SK-N-SH (cell line): ENCODE measurements at regions not wholly inside any gene's neighbourhood (a gene's known extent, or its start where the extent isn't known, plus 50 kb on each side); places are given as distances from the start of the nearest gene placed in this dataset.

Experiments
- CTCF ChIA-PET: fragments of 300-600, 350-600 bp; formaldehyde crosslinking; extraction: SDS; loops from one replicate; lab custom pipeline; 2021; lab: Yijun Ruan, JAX
- POLR2A ChIA-PET: fragments of 350-600 bp; sonication (Branson Sonifier 250); formaldehyde crosslinking; extraction: SDS; loops from one replicate; lab custom pipeline; 2020; ENCODE audit warnings: antibody characterized with exemption, inconsistent platforms; lab: Yijun Ruan, JAX
- DNase-seq: peaks from one replicate; pipeline ENCODE4 v3.0.0; 2012
- H2AFZ ChIP-seq: fragments of 200-600 bp; sonication (generic); 2 replicates; pipeline ENCODE4 v1.8.1; 2016; ENCODE audit warnings: antibody characterized with exemption, mild to moderate bottlenecking, low read depth
- H3F3A ChIP-seq: fragments of 200-600 bp; sonication (generic); replicated peaks from 2 replicates; pipeline ENCODE3; 2016; ENCODE audit warnings: antibody characterized with exemption, mild to moderate bottlenecking; ENCODE audit not compliant: insufficient read depth
- H3K27ac ChIP-seq, 2 experiments: fragments of 200-500 bp in 1 of 2; fragments of 200-600 bp in 1 of 2; sonication (Bioruptor generic) in 1 of 2; sonication (generic), shearing (Covaris generic) in 1 of 2; 2 replicates each; pipeline versions ENCODE4 v1.5.1 to v1.6.1; 2014 to 2016; ENCODE audit warnings: low read depth in 2 of 2, inconsistent platforms in 1 of 2, low read length in 1 of 2, mild to moderate bottlenecking in 1 of 2, mixed read lengths in 1 of 2
- H3K27me3 ChIP-seq: fragments of 200-600 bp; sonication (generic), shearing (Covaris generic); 2 replicates; pipeline ENCODE4 v1.6.1; 2016; ENCODE audit warnings: mixed run types; ENCODE audit not compliant: insufficient read depth
- H3K36me3 ChIP-seq, 2 experiments: fragments of 200-500 bp in 1 of 2; fragments of 200-600 bp in 1 of 2; sonication (Bioruptor generic) in 1 of 2; sonication (generic) in 1 of 2; replicated peaks in 1 of 2; 2 replicates each; pipeline versions ENCODE3 to v1.5.1; 2014 to 2016; ENCODE audit warnings: low read length in 1 of 2, mild to moderate bottlenecking in 1 of 2; ENCODE audit not compliant: insufficient read depth in 2 of 2, control insufficient read depth in 1 of 2
- H3K4me1 ChIP-seq, 2 experiments: fragments of 200-500 bp in 1 of 2; fragments of 200-600 bp in 1 of 2; sonication (Bioruptor generic) in 1 of 2; sonication (generic), shearing (Covaris generic) in 1 of 2; 2 replicates each; pipeline versions ENCODE4 v1.5.1 to v1.6.1; 2014 to 2016; ENCODE audit warnings: low read depth in 1 of 2, low read length in 1 of 2, mixed run types in 1 of 2; ENCODE audit not compliant: insufficient read depth in 2 of 2, control insufficient read depth in 1 of 2
- H3K4me2 ChIP-seq: fragments of 200-600 bp; sonication (generic), shearing (Covaris generic); 2 replicates; pipeline ENCODE4 v1.6.1; 2017; ENCODE audit warnings: mixed run types
- H3K4me3 ChIP-seq, 2 experiments: fragments of 200-500 bp in 1 of 2; fragments of 200-600 bp in 1 of 2; sonication (Bioruptor generic) in 1 of 2; sonication (generic), shearing (Covaris generic) in 1 of 2; 2 replicates each; pipeline versions ENCODE4 v1.5.1 to v1.8.1; 2014 to 2016; ENCODE audit warnings: low read depth in 2 of 2, inconsistent platforms in 1 of 2, low read length in 1 of 2, mild to moderate bottlenecking in 1 of 2, mixed read lengths in 1 of 2, moderate library complexity in 1 of 2
- H3K79me2 ChIP-seq: fragments of 200-600 bp; sonication (generic); 2 replicates; pipeline ENCODE4 v1.8.1; 2017; ENCODE audit warnings: mild to moderate bottlenecking; ENCODE audit not compliant: insufficient read depth
- H3K9ac ChIP-seq: fragments of 200-600 bp; sonication (generic); 2 replicates; pipeline ENCODE4 v1.6.1; 2017; ENCODE audit warnings: mixed run types
- H3K9me2 ChIP-seq: fragments of 200-600 bp; sonication (generic); 2 replicates; pipeline ENCODE4 v1.6.1; 2017; ENCODE audit warnings: mixed run types
- H3K9me3 ChIP-seq: fragments of 200-600 bp; sonication (generic); 2 replicates; pipeline ENCODE4 v1.6.1; 2017; ENCODE audit warnings: mixed run types, mild to moderate bottlenecking, moderate library complexity
- H4K20me1 ChIP-seq: fragments of 200-600 bp; sonication (generic); 2 replicates; pipeline ENCODE4 v1.6.1; 2017; ENCODE audit warnings: mild to moderate bottlenecking, mixed run types; ENCODE audit not compliant: insufficient read depth
- CHD2 ChIP-seq: fragments of 150-350 bp; IDR thresholded peaks from 2 replicates; pipeline ENCODE4 v1.6.1; 2018; ENCODE audit warnings: low read length; ENCODE audit not compliant: partially characterized antibody
- FOSL2 ChIP-seq: IDR thresholded peaks from 2 replicates; pipeline ENCODE4 v1.4.0; 2012; ENCODE audit warnings: low read depth, mild to moderate bottlenecking, moderate library complexity, borderline replicate concordance
- FOXM1 ChIP-seq: IDR thresholded peaks from 2 replicates; pipeline ENCODE4 v1.4.0; 2012; ENCODE audit warnings: low read depth, mild to moderate bottlenecking
- NRF1 ChIP-seq: IDR thresholded peaks from 2 replicates; pipeline ENCODE4 v1.6.1; 2012; ENCODE audit warnings: low read depth, mild to moderate bottlenecking, low read length
- POLR2AphosphoS5 ChIP-seq: IDR thresholded peaks from 2 replicates; pipeline ENCODE4 v1.6.1; 2012; ENCODE audit warnings: low read depth, low read length
- RAD21 ChIP-seq: IDR thresholded peaks from 2 replicates; pipeline ENCODE4 v1.6.1; 2012; ENCODE audit warnings: mild to moderate bottlenecking, low read length
- RCOR1 ChIP-seq: fragments of 150-350 bp; IDR thresholded peaks from 2 replicates; pipeline ENCODE4 v1.6.1; 2017; ENCODE audit warnings: antibody characterized with exemption, low read length
- RFX5 ChIP-seq: IDR thresholded peaks from 2 replicates; pipeline ENCODE4 v1.6.1; 2012; ENCODE audit warnings: mild to moderate bottlenecking, improper control_type of control experiment, low read length
- RXRA ChIP-seq: IDR thresholded peaks from 2 replicates; pipeline ENCODE4 v1.4.0; 2012; ENCODE audit warnings: low read depth, mild to moderate bottlenecking, borderline replicate concordance
- SMC3 ChIP-seq: IDR thresholded peaks from 2 replicates; pipeline ENCODE4 v1.6.1; 2012; ENCODE audit warnings: low read depth, low read length, improper control_type of control experiment
- TAF1 ChIP-seq: IDR thresholded peaks from 2 replicates; pipeline ENCODE4 v1.6.1; 2012; ENCODE audit warnings: low read depth, mild to moderate bottlenecking, low read length, moderate library complexity, borderline replicate concordance
- TCF12 ChIP-seq: IDR thresholded peaks from 2 replicates; pipeline ENCODE4 v1.4.0; 2012
- TEAD4 ChIP-seq: IDR thresholded peaks from 2 replicates; pipeline ENCODE4 v1.4.0; 2012; ENCODE audit warnings: mild to moderate bottlenecking, borderline replicate concordance; ENCODE audit not compliant: insufficient read depth
- ZBTB33 ChIP-seq: IDR thresholded peaks from 2 replicates; pipeline ENCODE4 v1.4.0; 2012; ENCODE audit warnings: low read depth, borderline replicate concordance
- WGBS: methylation state at CpG from one replicate; pipeline ENCODE4 v1.1.6; 2017; ENCODE audit warnings: low lambda C conversion rate; 5-methylcytosine and 5-hydroxymethylcytosine counted together
- TF ChIP-seq, protein P1 (sequence below): fragments of 150-350 bp; IDR thresholded peaks from 2 replicates; pipeline ENCODE4 v1.6.1; 2016; ENCODE audit warnings: mild to moderate bottlenecking, low read depth, low read length
- TF ChIP-seq, protein P2 (sequence below): IDR thresholded peaks from 2 replicates; pipeline ENCODE4; 2012

DNA sequence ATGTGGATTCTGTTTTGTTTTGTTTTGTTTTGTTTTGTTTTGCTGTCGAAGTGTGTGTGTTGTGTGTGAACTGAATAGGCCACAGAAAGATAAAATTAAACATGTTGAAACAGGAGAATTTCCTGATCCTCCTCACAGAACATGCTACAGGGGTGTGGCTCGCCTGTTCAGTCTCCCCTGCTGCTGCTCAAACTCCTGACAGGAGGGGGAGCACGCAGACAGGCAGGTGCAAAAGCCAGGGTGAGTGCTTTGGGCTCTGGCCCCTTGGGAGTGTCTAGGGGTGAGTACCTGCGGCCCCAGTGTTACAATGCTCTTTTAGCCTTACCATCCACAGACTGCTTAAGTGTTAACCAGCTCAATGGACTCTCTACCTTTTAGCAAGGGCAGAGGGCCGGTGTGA is 473.5 kb downstream of the MAT2B start:
- TF ChIP-seq RFX5 (no peak), CHD2 (no peak), RCOR1 (no peak), RXRA (no peak), TAF1 (no peak), TEAD4 (no peak), RAD21 (no peak), TCF12 (no peak)
- TF ChIP-seq, protein P1, sequence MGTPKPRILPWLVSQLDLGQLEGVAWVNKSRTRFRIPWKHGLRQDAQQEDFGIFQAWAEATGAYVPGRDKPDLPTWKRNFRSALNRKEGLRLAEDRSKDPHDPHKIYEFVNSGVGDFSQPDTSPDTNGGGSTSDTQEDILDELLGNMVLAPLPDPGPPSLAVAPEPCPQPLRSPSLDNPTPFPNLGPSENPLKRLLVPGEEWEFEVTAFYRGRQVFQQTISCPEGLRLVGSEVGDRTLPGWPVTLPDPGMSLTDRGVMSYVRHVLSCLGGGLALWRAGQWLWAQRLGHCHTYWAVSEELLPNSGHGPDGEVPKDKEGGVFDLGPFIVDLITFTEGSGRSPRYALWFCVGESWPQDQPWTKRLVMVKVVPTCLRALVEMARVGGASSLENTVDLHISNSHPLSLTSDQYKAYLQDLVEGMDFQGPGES: no peak
- Histone ChIP-seq H3K4me3 (no peak overlapping the region), H2AFZ (no peak overlapping the region), H3K36me3 (no peaks in the 10 kb centered on the region), H4K20me1 (no peaks in the 10 kb centered on the region), H3K27ac (no peak overlapping the region), H3K4me1 (no peaks in the 10 kb centered on the region), H3K9me3 (no peaks in the 10 kb centered on the region), H3K27me3 (no peaks in the 10 kb centered on the region), H3K9ac (no peak overlapping the region), H3K79me2 (no peaks in the 10 kb centered on the region), H3K9me2 (no peaks in the 10 kb centered on the region), H3F3A (no peaks in the 10 kb centered on the region), H3K4me2 (no peak overlapping the region)
- no peak for DNase-seq
- 53% methylated on average over 5 of the region's 5 CpGs for WGBS
- CTCF ChIA-PET: no interaction called here
- POLR2A ChIA-PET: no interaction called here

- WGBS: 46% methylated on average over 4 of the region's 4 CpGs
- H3K4me2 ChIP-seq: no peak overlapping the region
- CTCF ChIA-PET: interaction anchor here (1.0 kb wide), 1 partner anchor 24 kb away, joined by 4 read pairs; no protein-coding TSS in a partner anchor
Measured at GRCh38 chr5:163988566-163988965, 483.1 kb downstream of the MAT2B start.

More at GRCh38 chr5:163988566-163988965, 483.1 kb downstream of the MAT2B start:
- H3K79me2 ChIP-seq: no peaks in the 10 kb centered on the region
- no peaks in the 10 kb centered on the region for H3K9me2 ChIP-seq
- no peaks in the 10 kb centered on the region for H4K20me1 ChIP-seq
- no peak overlapping the region for H3K4me3 ChIP-seq
- no peak for DNase-seq
- H3F3A ChIP-seq: no peaks in the 10 kb centered on the region
- POLR2A ChIA-PET: no interaction called here
- no peaks in the 10 kb centered on the region for H3K27me3 ChIP-seq
- H3K9ac ChIP-seq: no peak overlapping the region
- H3K36me3 ChIP-seq: no peaks in the 10 kb centered on the region
- no peak overlapping the region for H3K27ac ChIP-seq
- no peaks in the 10 kb centered on the region for H3K4me1 ChIP-seq
- no peaks in the 10 kb centered on the region for H3K9me3 ChIP-seq
- TF ChIP-seq TCF12 (no peak), CHD2 (no peak), ZBTB33 (no peak), FOSL2 (no peak), NRF1 (no peak), SMC3 (no peak), FOXM1 (no peak), POLR2AphosphoS5 (no peak)
- TF ChIP-seq, protein P2, sequence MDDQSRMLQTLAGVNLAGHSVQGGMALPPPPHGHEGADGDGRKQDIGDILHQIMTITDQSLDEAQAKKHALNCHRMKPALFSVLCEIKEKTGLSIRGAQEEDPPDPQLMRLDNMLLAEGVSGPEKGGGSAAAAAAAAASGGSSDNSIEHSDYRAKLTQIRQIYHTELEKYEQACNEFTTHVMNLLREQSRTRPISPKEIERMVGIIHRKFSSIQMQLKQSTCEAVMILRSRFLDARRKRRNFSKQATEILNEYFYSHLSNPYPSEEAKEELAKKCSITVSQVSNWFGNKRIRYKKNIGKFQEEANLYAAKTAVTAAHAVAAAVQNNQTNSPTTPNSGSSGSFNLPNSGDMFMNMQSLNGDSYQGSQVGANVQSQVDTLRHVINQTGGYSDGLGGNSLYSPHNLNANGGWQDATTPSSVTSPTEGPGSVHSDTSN: no peak
- no peak overlapping the region for H2AFZ ChIP-seq
